Tibial nerve (tissue), 4 donors: ENCODE measurements at regions not wholly inside any gene's neighbourhood (a gene's known extent, or its start where the extent isn't known, plus 50 kb on each side); places are given as distances from the start of the nearest gene placed in this dataset.

Experiments
- DNase-seq, 2 donors: peaks; one replicate each; pipeline ENCODE4 v3.0.0-alpha.2; 2019; ENCODE audit warnings: low spot score in 2 of 2
- H3K27ac ChIP-seq, 4 donors: fragments of 200-600 bp; sonication (generic) in 3 of 4; one replicate each; pipeline ENCODE4 v1.5.1; 2017 to 2019; ENCODE audit warnings: mild to moderate bottlenecking in 1 of 4
- H3K27me3 ChIP-seq, 2 donors: fragments of 200-600 bp; sonication (generic) in 1 of 2; one replicate each; pipeline versions ENCODE4 v1.5.1 to v1.6.0; 2017 to 2019
- H3K36me3 ChIP-seq, 3 donors: fragments of 200-600 bp; sonication (generic); one replicate each; pipeline ENCODE4 v1.5.1; 2018 to 2019
- H3K4me1 ChIP-seq, 4 donors: fragments of 200-600 bp; sonication (generic) in 3 of 4; one replicate each; pipeline ENCODE4 v1.5.1; 2017 to 2019
- H3K4me3 ChIP-seq, 4 donors: fragments of 200-600 bp; sonication (generic) in 3 of 4; one replicate each; pipeline ENCODE4 v1.5.1; 2017 to 2019; ENCODE audit warnings: mild to moderate bottlenecking in 1 of 4, moderate library complexity in 1 of 4
- H3K9me3 ChIP-seq, 4 donors: fragments of 200-600 bp; sonication (generic) in 3 of 4; one replicate each; pipeline ENCODE4 v1.5.1; 2017 to 2019
- EP300 ChIP-seq, 2 donors: sonication (generic); formaldehyde crosslinking; IDR thresholded peaks; one replicate each; pipeline ENCODE4 v1.6.1; 2017; ENCODE audit warnings: antibody characterized with exemption in 2 of 2, mild to moderate bottlenecking in 1 of 2
- POLR2A ChIP-seq, 2 donors: fragments of 450-650 bp; IDR thresholded peaks; one replicate each; pipeline ENCODE4 v1.6.1; 2017; ENCODE audit warnings: antibody characterized with exemption in 2 of 2, mild to moderate bottlenecking in 2 of 2, moderate library complexity in 2 of 2
- WGBS, 2 donors: methylation state at CpG; one replicate each; pipeline ENCODE4 v1.1.5; 2018; 5-methylcytosine and 5-hydroxymethylcytosine counted together
- TF ChIP-seq, protein P1 (sequence below), 5 experiments: fragments of 200-600 bp in 3 of 5; fragments of 450-650 bp in 2 of 5; sonication (generic) in 3 of 5; IDR thresholded peaks; one replicate each; pipeline ENCODE4 v1.5.1; 2016 to 2019; ENCODE audit warnings: antibody characterized with exemption in 5 of 5, mild to moderate bottlenecking in 3 of 5, moderate library complexity in 2 of 5

DNA sequence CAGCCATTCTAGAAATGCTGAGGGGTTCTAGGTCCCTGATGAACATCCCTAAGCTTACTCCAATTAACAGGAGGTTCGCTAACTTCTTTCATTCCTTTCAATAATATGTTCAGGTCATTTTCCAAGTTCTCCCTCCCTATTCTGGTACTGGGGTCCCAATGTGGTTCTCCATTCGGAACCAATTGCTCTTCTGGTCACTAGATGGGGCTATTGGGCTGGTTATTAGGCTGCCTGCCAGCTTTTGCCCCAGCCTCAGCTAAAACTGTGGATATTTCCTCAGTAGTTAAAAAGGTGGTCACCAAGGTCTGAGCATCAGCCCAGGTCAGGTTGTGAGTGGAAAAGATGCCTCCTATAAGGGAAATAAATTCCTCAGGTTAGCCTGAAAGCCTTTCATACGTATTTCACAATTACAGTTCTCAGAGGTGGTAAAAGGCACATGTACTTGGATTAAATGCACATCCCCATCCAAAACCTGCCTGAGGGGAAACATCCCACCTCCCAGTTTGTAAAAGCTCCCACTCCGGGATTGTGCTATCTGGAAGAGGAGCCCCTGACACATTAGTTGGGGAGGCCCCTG lies 161.1 kb upstream of the CCDC179 start:
- no peak for TF ChIP-seq EP300 (IDR thresholded peaks at IDR 0.05)
- no peak for TF ChIP-seq POLR2A (IDR thresholded peaks at IDR 0.05)
- TF ChIP-seq, protein P1, sequence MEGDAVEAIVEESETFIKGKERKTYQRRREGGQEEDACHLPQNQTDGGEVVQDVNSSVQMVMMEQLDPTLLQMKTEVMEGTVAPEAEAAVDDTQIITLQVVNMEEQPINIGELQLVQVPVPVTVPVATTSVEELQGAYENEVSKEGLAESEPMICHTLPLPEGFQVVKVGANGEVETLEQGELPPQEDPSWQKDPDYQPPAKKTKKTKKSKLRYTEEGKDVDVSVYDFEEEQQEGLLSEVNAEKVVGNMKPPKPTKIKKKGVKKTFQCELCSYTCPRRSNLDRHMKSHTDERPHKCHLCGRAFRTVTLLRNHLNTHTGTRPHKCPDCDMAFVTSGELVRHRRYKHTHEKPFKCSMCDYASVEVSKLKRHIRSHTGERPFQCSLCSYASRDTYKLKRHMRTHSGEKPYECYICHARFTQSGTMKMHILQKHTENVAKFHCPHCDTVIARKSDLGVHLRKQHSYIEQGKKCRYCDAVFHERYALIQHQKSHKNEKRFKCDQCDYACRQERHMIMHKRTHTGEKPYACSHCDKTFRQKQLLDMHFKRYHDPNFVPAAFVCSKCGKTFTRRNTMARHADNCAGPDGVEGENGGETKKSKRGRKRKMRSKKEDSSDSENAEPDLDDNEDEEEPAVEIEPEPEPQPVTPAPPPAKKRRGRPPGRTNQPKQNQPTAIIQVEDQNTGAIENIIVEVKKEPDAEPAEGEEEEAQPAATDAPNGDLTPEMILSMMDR (IDR thresholded peaks at IDR 0.05): peak in 3 of 5 experiments; percentile 17 to 25 (median 24)
- H3K4me1 ChIP-seq: no peaks in the 10 kb centered on the region
- H3K27ac ChIP-seq: no peak overlapping the region
- no peaks in the 10 kb centered on the region for H3K9me3 ChIP-seq
- WGBS, 2 donors: 38 to 41% methylated on average over 3 to 4 of the region's 4 CpGs
- no peaks in the 10 kb centered on the region for H3K27me3 ChIP-seq
- no peak overlapping the region for H3K4me3 ChIP-seq
- no peaks in the 10 kb centered on the region for H3K36me3 ChIP-seq
- DNase-seq: peak in 1 of 2 donors; percentile 6

DNA sequence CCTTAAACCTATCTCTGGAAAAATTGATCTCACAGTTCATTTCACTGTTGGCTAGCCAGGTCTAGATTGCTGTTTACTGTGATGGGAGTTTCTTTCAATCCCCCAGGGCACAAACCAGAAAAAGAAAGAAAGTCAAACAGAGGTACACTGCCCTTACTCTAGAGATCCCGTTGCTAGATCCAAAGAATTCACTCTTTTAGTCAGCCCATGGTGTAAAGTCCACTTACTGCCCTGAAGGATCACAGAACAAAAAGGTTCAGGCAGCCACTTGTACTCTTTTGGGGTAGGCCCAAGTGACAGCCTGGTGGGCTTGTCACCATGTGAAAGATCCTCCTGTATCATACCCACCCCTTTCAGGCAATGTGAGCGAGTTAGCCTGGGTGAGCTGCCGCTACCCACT lies 162.6 kb upstream of the CCDC179 start:
- Histone ChIP-seq H3K36me3 (no peaks in the 10 kb centered on the region), H3K27ac (no peak overlapping the region), H3K27me3 (no peaks in the 10 kb centered on the region), H3K4me3 (no peak overlapping the region), H3K9me3 (no peaks in the 10 kb centered on the region), H3K4me1 (no peaks in the 10 kb centered on the region)
- no peak for DNase-seq
- WGBS, 2 donors: 79 to 92% methylated on average over 3 of the region's 3 CpGs
- TF ChIP-seq, protein P1 (IDR thresholded peaks at IDR 0.05): no peak
- TF ChIP-seq POLR2A (IDR thresholded peaks at IDR 0.05) (no peak), EP300 (IDR thresholded peaks at IDR 0.05) (no peak)

DNA sequence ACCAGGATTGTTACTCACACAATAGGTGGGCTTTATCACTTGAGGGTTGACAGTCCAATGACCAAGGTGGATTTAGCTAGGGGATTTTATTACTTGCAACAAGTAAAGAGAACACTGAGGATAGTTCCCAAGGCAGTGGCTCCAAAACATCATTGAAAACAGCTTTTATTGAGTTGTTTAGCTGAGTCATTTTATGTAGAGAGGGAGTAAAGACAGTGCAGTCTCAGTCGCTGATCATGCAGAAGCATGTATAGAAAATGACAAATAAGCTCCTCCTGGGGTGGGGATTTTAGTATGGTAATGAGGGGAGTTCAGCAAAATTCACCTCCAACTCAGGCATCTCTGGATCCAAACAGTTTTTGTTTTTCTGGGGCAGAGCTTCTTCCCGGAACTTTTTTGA lies 163.0 kb upstream of the CCDC179 start:
- Histone ChIP-seq H3K4me3 (no peak overlapping the region), H3K27me3 (no peaks in the 10 kb centered on the region), H3K9me3 (no peaks in the 10 kb centered on the region), H3K4me1 (no peaks in the 10 kb centered on the region), H3K27ac (no peak overlapping the region), H3K36me3 (no peaks in the 10 kb centered on the region)
- TF ChIP-seq EP300 (IDR thresholded peaks at IDR 0.05): no peak
- 66 to 68% methylated on average over 2 of the region's 2 CpGs for WGBS, 2 donors
- no peak for DNase-seq

DNA sequence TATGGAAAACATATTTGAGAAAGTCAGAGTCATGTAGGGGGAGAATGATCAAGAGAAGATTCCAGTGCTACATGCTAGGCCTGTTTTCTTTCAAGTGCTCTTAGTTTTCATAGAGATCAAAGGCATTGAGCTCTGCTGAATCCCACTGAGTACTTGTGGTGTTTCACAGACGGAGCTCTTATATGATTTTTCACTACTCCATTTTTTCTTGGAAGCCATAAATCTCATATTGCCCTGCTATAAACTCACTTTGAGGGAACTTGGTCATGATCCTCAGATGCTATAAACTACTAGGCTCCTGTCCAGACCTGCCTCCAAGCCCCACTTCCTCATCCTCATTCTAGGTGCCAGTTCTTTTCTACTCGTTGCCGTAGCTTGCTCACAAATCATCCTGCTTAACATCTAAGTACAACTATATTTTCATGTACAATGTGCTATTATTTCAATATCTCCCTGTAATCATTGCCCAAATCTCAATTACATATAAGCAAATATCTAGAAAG lies 180.8 kb upstream of the CCDC179 start:
- H3K4me3 ChIP-seq: no peak overlapping the region
- no peaks in the 10 kb centered on the region for H3K4me1 ChIP-seq
- no peaks in the 10 kb centered on the region for H3K27me3 ChIP-seq
- H3K9me3 ChIP-seq: no peaks in the 10 kb centered on the region
- no peak for TF ChIP-seq EP300 (IDR thresholded peaks at IDR 0.05)
- no peak for TF ChIP-seq POLR2A (IDR thresholded peaks at IDR 0.05)
- TF ChIP-seq, protein P1 (IDR thresholded peaks at IDR 0.05): no peak
- DNase-seq: no peak
- no peaks in the 10 kb centered on the region for H3K36me3 ChIP-seq
- no peak overlapping the region for H3K27ac ChIP-seq
- WGBS, 2 donors: 68 to 72% methylated on average over 3 of the region's 3 CpGs

DNA sequence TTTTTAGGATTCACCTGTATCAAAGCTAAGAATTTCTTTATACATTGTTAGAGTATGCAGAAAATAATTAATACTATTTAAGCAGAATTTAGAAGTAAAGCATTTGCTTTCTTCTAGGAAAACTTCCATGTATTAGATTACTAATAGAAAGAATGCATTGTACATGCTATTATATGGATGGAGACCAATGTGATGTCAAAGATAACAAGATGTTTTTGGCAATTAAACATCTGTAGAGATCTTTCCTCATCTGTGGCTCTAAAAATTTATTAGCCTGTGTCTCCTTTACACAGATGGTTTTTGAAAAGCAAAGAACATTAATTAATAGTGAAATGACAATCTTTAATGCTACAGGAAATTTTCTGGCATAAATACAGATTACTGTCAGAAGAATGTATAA lies 198.4 kb upstream of the CCDC179 start:
- H3K27ac ChIP-seq: no peak overlapping the region
- no peak for DNase-seq

More for the DNA sequence above, 198.4 kb upstream of the CCDC179 start:
- Histone ChIP-seq H3K36me3 (no peaks in the 10 kb centered on the region), H3K4me3 (no peak overlapping the region), H3K4me1 (no peaks in the 10 kb centered on the region), H3K9me3 (no peaks in the 10 kb centered on the region), H3K27me3 (no peaks in the 10 kb centered on the region)
- TF ChIP-seq EP300 (IDR thresholded peaks at IDR 0.05) (no peak), POLR2A (IDR thresholded peaks at IDR 0.05) (no peak)
- TF ChIP-seq, protein P1 (IDR thresholded peaks at IDR 0.05): no peak
